ENCODE measurements at regions not wholly inside any gene's neighbourhood (a gene's known extent, or its start where the extent isn't known, plus 50 kb on each side); places are given as distances from the start of the nearest gene placed in this dataset.
A peak's percentile ranks its signal among the peaks of the same experiment; 100 is the strongest.

- Histone ChIP-seq H3K27ac (ENCODE audit: low read depth, low read length) (no peak overlapping the region), H3K4me1 (ENCODE audit: control insufficient read depth, insufficient read depth, low read length, unreplicated experiment) (no peaks in the 10 kb centered on the region), H3K79me2 (ENCODE audit: control insufficient read depth, insufficient read depth, low read length, unreplicated experiment) (no peaks in the 10 kb centered on the region), H3K4me3 (ENCODE audit: low read depth, low read length) (peak overlapping the region; percentile 59), H3K27me3 (ENCODE audit: insufficient read depth, low read length) (no peaks in the 10 kb centered on the region), H2AFZ (ENCODE audit: low read length, unreplicated experiment) (peak overlapping the region; percentile 87), H3K36me3 (ENCODE audit: insufficient read depth, low read length) (no peaks in the 10 kb centered on the region)
Observed at GRCh38 chr10:89946106-89946505, 244.7 kb downstream of the KIF20B start.

GRCh38 chr10:89949496-89949895, 248.1 kb downstream of the KIF20B start:
- Histone ChIP-seq H3K4me1 (ENCODE audit: control insufficient read depth, insufficient read depth, low read length, unreplicated experiment) (no peaks in the 10 kb centered on the region), H3K79me2 (ENCODE audit: control insufficient read depth, insufficient read depth, low read length, unreplicated experiment) (no peaks in the 10 kb centered on the region), H2AFZ (ENCODE audit: low read length, unreplicated experiment) (no peak overlapping the region), H3K27me3 (ENCODE audit: insufficient read depth, low read length) (peaks cover 10% of the 10 kb centered on the region; the same call in 1 of the 2 replicates), H3K27ac (ENCODE audit: low read depth, low read length) (no peak overlapping the region), H3K4me3 (ENCODE audit: low read depth, low read length) (no peak overlapping the region), H3K36me3 (ENCODE audit: insufficient read depth, low read length) (no peaks in the 10 kb centered on the region)

- Histone ChIP-seq H3K36me3 (ENCODE audit: insufficient read depth, low read length) (no peaks in the 10 kb centered on the region), H3K4me3 (ENCODE audit: low read depth, low read length) (no peak overlapping the region), H3K27ac (ENCODE audit: low read depth, low read length) (no peak overlapping the region), H2AFZ (ENCODE audit: low read length, unreplicated experiment) (no peak overlapping the region), H3K79me2 (ENCODE audit: control insufficient read depth, insufficient read depth, low read length, unreplicated experiment) (no peaks in the 10 kb centered on the region), H3K27me3 (ENCODE audit: insufficient read depth, low read length) (peaks cover 10% of the 10 kb centered on the region; the same call in 1 of the 2 replicates), H3K4me1 (ENCODE audit: control insufficient read depth, insufficient read depth, low read length, unreplicated experiment) (no peaks in the 10 kb centered on the region)
Observed at GRCh38 chr10:89952325-89952724, 250.9 kb downstream of the KIF20B start.

- no peak overlapping the region for H2AFZ ChIP-seq (ENCODE audit: low read length, unreplicated experiment)
- no peaks in the 10 kb centered on the region for H3K79me2 ChIP-seq (ENCODE audit: control insufficient read depth, insufficient read depth, low read length, unreplicated experiment)
- peaks cover 10% of the 10 kb centered on the region; the same call in 1 of the 2 replicates for H3K27me3 ChIP-seq (ENCODE audit: insufficient read depth, low read length)
- H3K36me3 ChIP-seq (ENCODE audit: insufficient read depth, low read length), result no peaks in the 10 kb centered on the region
- no peak overlapping the region for H3K27ac ChIP-seq (ENCODE audit: low read depth, low read length)
- H3K4me3 ChIP-seq (ENCODE audit: low read depth, low read length), result no peak overlapping the region
- H3K4me1 ChIP-seq (ENCODE audit: control insufficient read depth, insufficient read depth, low read length, unreplicated experiment), result no peaks in the 10 kb centered on the region
Observed at GRCh38 chr10:89952751-89953150, 251.4 kb downstream of the KIF20B start.

- Histone ChIP-seq H3K27me3 (ENCODE audit: insufficient read depth, low read length) (peaks cover 10% of the 10 kb centered on the region; the same call in 1 of the 2 replicates), H3K27ac (ENCODE audit: low read depth, low read length) (no peak overlapping the region), H3K4me3 (ENCODE audit: low read depth, low read length) (no peak overlapping the region), H2AFZ (ENCODE audit: low read length, unreplicated experiment) (no peak overlapping the region), H3K4me1 (ENCODE audit: control insufficient read depth, insufficient read depth, low read length, unreplicated experiment) (no peaks in the 10 kb centered on the region), H3K36me3 (ENCODE audit: insufficient read depth, low read length) (no peaks in the 10 kb centered on the region), H3K79me2 (ENCODE audit: control insufficient read depth, insufficient read depth, low read length, unreplicated experiment) (no peaks in the 10 kb centered on the region)
Observed at GRCh38 chr10:89954061-89954460, 252.7 kb downstream of the KIF20B start.

GRCh38 chr10:89954787-89955566, 253.6 kb downstream of the KIF20B start:
- peaks cover 10% of the 10 kb centered on the region; the same call in 1 of the 2 replicates for H3K27me3 ChIP-seq (ENCODE audit: insufficient read depth, low read length)
- no peaks in the 10 kb centered on the region for H3K36me3 ChIP-seq (ENCODE audit: insufficient read depth, low read length)
- H3K4me3 ChIP-seq (ENCODE audit: low read depth, low read length), result no peak overlapping the region
- no peaks in the 10 kb centered on the region for H3K79me2 ChIP-seq (ENCODE audit: control insufficient read depth, insufficient read depth, low read length, unreplicated experiment)
- H3K27ac ChIP-seq (ENCODE audit: low read depth, low read length), result no peak overlapping the region
- H2AFZ ChIP-seq (ENCODE audit: low read length, unreplicated experiment), result no peak overlapping the region
- H3K4me1 ChIP-seq (ENCODE audit: control insufficient read depth, insufficient read depth, low read length, unreplicated experiment), result no peaks in the 10 kb centered on the region

- Histone ChIP-seq H3K27me3 (ENCODE audit: insufficient read depth, low read length) (no peaks in the 10 kb centered on the region), H3K79me2 (ENCODE audit: control insufficient read depth, insufficient read depth, low read length, unreplicated experiment) (no peaks in the 10 kb centered on the region), H3K4me1 (ENCODE audit: control insufficient read depth, insufficient read depth, low read length, unreplicated experiment) (no peaks in the 10 kb centered on the region), H3K27ac (ENCODE audit: low read depth, low read length) (no peak overlapping the region), H2AFZ (ENCODE audit: low read length, unreplicated experiment) (no peak overlapping the region), H3K4me3 (ENCODE audit: low read depth, low read length) (no peak overlapping the region), H3K36me3 (ENCODE audit: insufficient read depth, low read length) (no peaks in the 10 kb centered on the region)
Observed at GRCh38 chr10:89959433-89960110, 258.2 kb downstream of the KIF20B start.

GRCh38 chr10:89963451-89964102, 262.2 kb downstream of the KIF20B start:
- Histone ChIP-seq H2AFZ (ENCODE audit: low read length, unreplicated experiment) (no peak overlapping the region), H3K27me3 (ENCODE audit: insufficient read depth, low read length) (no peaks in the 10 kb centered on the region), H3K36me3 (ENCODE audit: insufficient read depth, low read length) (no peaks in the 10 kb centered on the region), H3K27ac (ENCODE audit: low read depth, low read length) (no peak overlapping the region), H3K79me2 (ENCODE audit: control insufficient read depth, insufficient read depth, low read length, unreplicated experiment) (no peaks in the 10 kb centered on the region), H3K4me1 (ENCODE audit: control insufficient read depth, insufficient read depth, low read length, unreplicated experiment) (no peaks in the 10 kb centered on the region), H3K4me3 (ENCODE audit: low read depth, low read length) (no peak overlapping the region)

GRCh38 chr10:89966211-89966610, 264.8 kb downstream of the KIF20B start:
- H3K27me3 ChIP-seq (ENCODE audit: insufficient read depth, low read length), result no peaks in the 10 kb centered on the region
- H3K4me1 ChIP-seq (ENCODE audit: control insufficient read depth, insufficient read depth, low read length, unreplicated experiment), result no peaks in the 10 kb centered on the region
- no peak overlapping the region for H3K4me3 ChIP-seq (ENCODE audit: low read depth, low read length)
- no peak overlapping the region for H3K27ac ChIP-seq (ENCODE audit: low read depth, low read length)
- no peak overlapping the region for H2AFZ ChIP-seq (ENCODE audit: low read length, unreplicated experiment)
- no peaks in the 10 kb centered on the region for H3K79me2 ChIP-seq (ENCODE audit: control insufficient read depth, insufficient read depth, low read length, unreplicated experiment)
- H3K36me3 ChIP-seq (ENCODE audit: insufficient read depth, low read length), result no peaks in the 10 kb centered on the region

- Histone ChIP-seq H3K36me3 (ENCODE audit: insufficient read depth, low read length) (no peaks in the 10 kb centered on the region), H3K27ac (ENCODE audit: low read depth, low read length) (no peak overlapping the region), H3K4me3 (ENCODE audit: low read depth, low read length) (no peak overlapping the region), H3K27me3 (ENCODE audit: insufficient read depth, low read length) (peaks cover 6% of the 10 kb centered on the region), H2AFZ (ENCODE audit: low read length, unreplicated experiment) (no peak overlapping the region), H3K79me2 (ENCODE audit: control insufficient read depth, insufficient read depth, low read length, unreplicated experiment) (no peaks in the 10 kb centered on the region), H3K4me1 (ENCODE audit: control insufficient read depth, insufficient read depth, low read length, unreplicated experiment) (no peaks in the 10 kb centered on the region)
Observed at GRCh38 chr10:89973326-89973725, 271.9 kb downstream of the KIF20B start.

Measured in ACC112 (cell line).